Transverse colon (tissue), 4 donors: ENCODE measurements at regions not wholly inside any gene's neighbourhood (a gene's known extent, or its start where the extent isn't known, plus 50 kb on each side); places are given as distances from the start of the nearest gene placed in this dataset.
"Not testable (repeated sequence)": the region's sequence is repeated elsewhere in the genome, so short reads cannot be mapped to it uniquely, and the experiment has no call there.

Experiments
- DNase-seq: peaks from one replicate; pipeline ENCODE4 v3.0.0-alpha.2; 2019
- H3K27ac ChIP-seq, 4 donors: fragments of 200-600 bp; sonication (generic); 2 replicates each; pipeline ENCODE4 v1.5.1; 2016 to 2018; ENCODE audit warnings: inconsistent platforms in 4 of 4
- H3K27me3 ChIP-seq: fragments of 200-600 bp; sonication (generic); 2 replicates; pipeline ENCODE4 v1.5.1; 2017; ENCODE audit warnings: inconsistent platforms
- H3K36me3 ChIP-seq, 4 donors: fragments of 200-600 bp; sonication (generic); 2 replicates each; pipeline ENCODE4 v1.5.1; 2017 to 2019; ENCODE audit warnings: inconsistent platforms in 4 of 4
- H3K4me1 ChIP-seq, 4 donors: fragments of 200-600 bp; sonication (generic); 2 replicates each; pipeline ENCODE4 v1.5.1; 2017 to 2020; ENCODE audit warnings: inconsistent platforms in 4 of 4
- H3K4me3 ChIP-seq, 4 donors: fragments of 200-600 bp; sonication (generic); 1 replicate in 1 of 4; 2 replicates in 3 of 4; pipeline versions ENCODE4 v1.5.1 to v1.6.1; 2017 to 2019; ENCODE audit warnings: inconsistent platforms in 4 of 4
- H3K9me3 ChIP-seq, 2 donors: fragments of 200-600 bp; sonication (generic); 2 replicates each; pipeline ENCODE4 v1.5.1; 2017 to 2019; ENCODE audit warnings: inconsistent platforms in 2 of 2
- EP300 ChIP-seq: sonication (generic); formaldehyde crosslinking; IDR thresholded peaks from one replicate; pipeline ENCODE4 v1.6.1; 2017; ENCODE audit warnings: antibody characterized with exemption, low read depth
- POLR2A ChIP-seq: fragments of 450-650 bp; IDR thresholded peaks from one replicate; pipeline ENCODE4 v1.6.1; 2016; ENCODE audit warnings: antibody characterized with exemption, mild to moderate bottlenecking, moderate library complexity
- POLR2AphosphoS5 ChIP-seq, 3 donors: sonication (generic); formaldehyde crosslinking; IDR thresholded peaks; one replicate each; pipeline ENCODE4 v1.6.1; 2016; ENCODE audit warnings: antibody characterized with exemption in 3 of 3
- WGBS, 2 donors: methylation state at CpG; one replicate each; pipeline ENCODE4 v1.1.5; 2018; ENCODE audit warnings: low coverage in 1 of 2; 5-methylcytosine and 5-hydroxymethylcytosine counted together
- in situ Hi-C, 4 donors: fragments of 200-750 bp; cut with MboI; loops; one replicate each; pipeline versions ENCODE4 v1.15.0 to v1.15.1; 2017; ENCODE audit warnings: low sequenced_read_pairs in 3 of 4, low pct_ligation_motif_present in 1 of 4, low pct_unique_long_range_greater_than_20kb in 1 of 4
- intact Hi-C: fragments of 100-400 bp; cut with DNase I; formaldehyde crosslinking; loops from one replicate; pipeline ENCODE4 v1.15.1; 2023; ENCODE audit warnings: low total_unique reads
- TF ChIP-seq, protein P1 (sequence below), 5 experiments: fragments of 200-600 bp in 3 of 5; fragments of 450-650 bp in 2 of 5; sonication (generic) in 3 of 5; IDR thresholded peaks; 1 replicate in 2 of 5; 2 replicates in 3 of 5; pipeline ENCODE4 v1.5.1; 2016 to 2017; ENCODE audit warnings: antibody characterized with exemption in 5 of 5, inconsistent platforms in 3 of 5, mild to moderate bottlenecking in 2 of 5, moderate library complexity in 1 of 5

DNA sequence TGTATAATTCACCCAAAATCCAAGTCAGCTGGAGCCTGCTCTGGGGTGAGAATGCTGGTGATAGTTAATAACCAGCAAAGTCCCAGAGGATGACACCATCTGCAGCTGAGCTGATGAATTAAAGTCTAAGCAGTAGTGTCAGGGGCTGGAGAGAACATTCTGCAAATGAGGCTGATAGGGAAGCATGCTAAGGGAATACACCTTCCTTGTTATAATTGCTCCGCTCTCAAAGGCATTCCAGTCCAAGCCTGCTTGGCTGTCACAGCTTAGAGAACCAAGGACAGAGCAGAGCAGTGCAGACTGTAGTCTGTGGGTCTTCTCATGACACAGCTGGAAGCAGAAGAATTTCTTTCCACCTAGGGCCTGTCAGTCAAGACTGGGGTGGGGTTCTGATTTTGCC, 283.1 kb downstream of the SIPA1L2 start:
- H3K9me3 ChIP-seq, result peaks cover 0 to 7% of the 10 kb centered on the region in 2 donors
- H3K27me3 ChIP-seq, result no peaks in the 10 kb centered on the region
- in situ Hi-C loops (no loop called here), intact Hi-C loops (no loop called here)
- TF ChIP-seq EP300, result no peak
- no peak for TF ChIP-seq POLR2AphosphoS5 (IDR thresholded peaks at IDR 0.05)
- no peak for TF ChIP-seq POLR2A
- TF ChIP-seq, protein P1, sequence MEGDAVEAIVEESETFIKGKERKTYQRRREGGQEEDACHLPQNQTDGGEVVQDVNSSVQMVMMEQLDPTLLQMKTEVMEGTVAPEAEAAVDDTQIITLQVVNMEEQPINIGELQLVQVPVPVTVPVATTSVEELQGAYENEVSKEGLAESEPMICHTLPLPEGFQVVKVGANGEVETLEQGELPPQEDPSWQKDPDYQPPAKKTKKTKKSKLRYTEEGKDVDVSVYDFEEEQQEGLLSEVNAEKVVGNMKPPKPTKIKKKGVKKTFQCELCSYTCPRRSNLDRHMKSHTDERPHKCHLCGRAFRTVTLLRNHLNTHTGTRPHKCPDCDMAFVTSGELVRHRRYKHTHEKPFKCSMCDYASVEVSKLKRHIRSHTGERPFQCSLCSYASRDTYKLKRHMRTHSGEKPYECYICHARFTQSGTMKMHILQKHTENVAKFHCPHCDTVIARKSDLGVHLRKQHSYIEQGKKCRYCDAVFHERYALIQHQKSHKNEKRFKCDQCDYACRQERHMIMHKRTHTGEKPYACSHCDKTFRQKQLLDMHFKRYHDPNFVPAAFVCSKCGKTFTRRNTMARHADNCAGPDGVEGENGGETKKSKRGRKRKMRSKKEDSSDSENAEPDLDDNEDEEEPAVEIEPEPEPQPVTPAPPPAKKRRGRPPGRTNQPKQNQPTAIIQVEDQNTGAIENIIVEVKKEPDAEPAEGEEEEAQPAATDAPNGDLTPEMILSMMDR (IDR thresholded peaks at IDR 0.05), result no peak
- no peak overlapping the region for H3K27ac ChIP-seq
- no peaks in the 10 kb centered on the region for H3K36me3 ChIP-seq
- H3K4me1 ChIP-seq, result no peaks in the 10 kb centered on the region
- WGBS, 2 donors, result 100% methylated on average over 1 of the region's 1 CpG; no CpG with 5 or more reads in 1 of the 2 donors
- DNase-seq, result no peak
- H3K4me3 ChIP-seq, result no peak overlapping the region

GRCh38 chr1:232344791-232345399, 285.0 kb downstream of the SIPA1L2 start:
- TF ChIP-seq POLR2AphosphoS5 (IDR thresholded peaks at IDR 0.05) (no peak), POLR2A (no peak), EP300 (no peak)
- TF ChIP-seq, protein P1 (IDR thresholded peaks at IDR 0.05), result no peak
- H3K27ac ChIP-seq, result no peak overlapping the region
- peaks cover 0 to 7% of the 10 kb centered on the region in 2 donors for H3K9me3 ChIP-seq
- H3K4me1 ChIP-seq, result no peaks in the 10 kb centered on the region
- no peak overlapping the region for H3K4me3 ChIP-seq
- H3K36me3 ChIP-seq, result no peaks in the 10 kb centered on the region
- no peaks in the 10 kb centered on the region for H3K27me3 ChIP-seq
- in situ Hi-C loops, result no loop called here
- DNase-seq, result no peak
- WGBS, 2 donors, result 71 to 77% methylated on average over 1 to 4 of the region's 4 CpGs
- intact Hi-C loops, result no loop called here

DNA sequence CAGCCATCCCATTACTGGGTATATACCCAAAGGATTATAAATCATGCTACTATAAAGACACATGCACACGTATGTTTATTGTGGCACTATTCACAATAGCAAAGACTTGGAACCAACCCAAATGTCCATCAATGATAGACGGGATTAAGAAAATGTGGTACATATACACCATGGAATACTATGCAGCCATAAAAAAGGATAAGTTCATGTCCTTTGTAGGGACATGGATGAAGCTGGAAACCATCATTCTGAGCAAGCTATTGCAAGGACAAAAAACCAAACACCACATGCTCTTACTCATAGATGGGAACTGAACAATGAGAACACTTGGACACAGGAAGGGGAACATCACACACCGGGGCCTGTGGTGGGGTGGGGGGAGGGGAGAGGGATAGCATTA, 285.7 kb downstream of the SIPA1L2 start:
- intact Hi-C loops, H3K36me3 ChIP-seq, in situ Hi-C loops, H3K4me3 ChIP-seq, H3K4me1 ChIP-seq, H3K27me3 ChIP-seq, H3K9me3 ChIP-seq, DNase-seq, H3K27ac ChIP-seq: not testable (repeated sequence)
- WGBS, 2 donors, result 80 to 90% methylated on average over 1 to 3 of the region's 3 CpGs

DNA sequence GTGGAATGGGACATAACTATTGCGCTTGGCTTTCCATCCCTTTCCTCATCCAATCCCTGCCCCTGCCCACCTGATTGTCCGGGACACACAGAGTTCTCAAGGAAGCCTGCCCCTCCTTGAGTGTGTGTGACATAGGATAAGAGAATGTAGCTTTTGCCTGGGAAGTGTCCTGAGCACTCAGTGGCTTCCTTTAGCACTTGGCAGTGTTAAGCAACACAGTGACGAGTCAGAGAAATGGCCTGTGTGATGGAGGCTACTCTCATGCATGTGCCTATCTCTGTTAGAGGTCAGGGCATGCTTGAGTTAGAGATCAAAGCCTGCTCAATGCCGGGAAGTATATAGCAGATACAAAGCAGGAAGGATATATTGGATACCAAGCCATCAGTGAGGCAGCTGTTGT, 289.5 kb downstream of the SIPA1L2 start:
- Histone ChIP-seq H3K4me3 (no peak overlapping the region), H3K27ac (no peak overlapping the region), H3K27me3 (no peaks in the 10 kb centered on the region), H3K9me3 (peaks cover 0 to 7% of the 10 kb centered on the region in 2 donors), H3K4me1 (no peaks in the 10 kb centered on the region), H3K36me3 (no peaks in the 10 kb centered on the region)
- TF ChIP-seq EP300 (no peak), POLR2A (no peak), POLR2AphosphoS5 (IDR thresholded peaks at IDR 0.05) (no peak)
- TF ChIP-seq, protein P1 (IDR thresholded peaks at IDR 0.05), result no peak
- in situ Hi-C loops (no loop called here), intact Hi-C loops (no loop called here)
- no peak for DNase-seq
- WGBS, 2 donors, result 86 to 94% methylated on average over 4 of the region's 4 CpGs

GRCh38 chr1:232339073-232339472, 290.9 kb downstream of the SIPA1L2 start:
- no peak overlapping the region for H3K27ac ChIP-seq
- no peaks in the 10 kb centered on the region for H3K27me3 ChIP-seq
- no peaks in the 10 kb centered on the region for H3K9me3 ChIP-seq
- no peak for DNase-seq
- no peaks in the 10 kb centered on the region for H3K36me3 ChIP-seq
- intact Hi-C loops, result no loop called here
- TF ChIP-seq EP300, result no peak
- TF ChIP-seq, protein P1 (IDR thresholded peaks at IDR 0.05), result no peak
- no peak for TF ChIP-seq POLR2AphosphoS5 (IDR thresholded peaks at IDR 0.05)
- no peak for TF ChIP-seq POLR2A
- H3K4me1 ChIP-seq, result no peaks in the 10 kb centered on the region
- in situ Hi-C loops, result no loop called here
- no peak overlapping the region for H3K4me3 ChIP-seq
- 59 to 100% methylated on average over 1 to 2 of the region's 2 CpGs for WGBS, 2 donors
